Neuronal stem cell (in vitro differentiated cells): ENCODE measurements at regions not wholly inside any gene's neighbourhood (a gene's known extent, or its start where the extent isn't known, plus 50 kb on each side); places are given as distances from the start of the nearest gene placed in this dataset.

Source experiments
- DNase-seq: peaks from one replicate; pipeline ENCODE4 v3.0.0-alpha.2; 2013; ENCODE audit warnings: low spot score
- H2AFZ ChIP-seq: one replicate; pipeline ENCODE4 v1.6.1; 2013; ENCODE audit warnings: mild to moderate bottlenecking, low read length, inconsistent platforms
- H2AK5ac ChIP-seq: 2 replicates; pipeline ENCODE4 v1.6.1; 2013; ENCODE audit warnings: low read depth, mild to moderate bottlenecking, inconsistent platforms, low read length, moderate library complexity, mixed read lengths
- H2BK120ac ChIP-seq: 2 replicates; pipeline ENCODE4 v1.6.1; 2013; ENCODE audit warnings: low read depth, mild to moderate bottlenecking, inconsistent platforms, low read length, moderate library complexity, mixed read lengths
- H2BK12ac ChIP-seq: one replicate; pipeline ENCODE4 v1.6.1; 2013; ENCODE audit warnings: low read length, inconsistent platforms
- H2BK15ac ChIP-seq: 2 replicates; pipeline ENCODE4 v1.6.1; 2013; ENCODE audit warnings: mild to moderate bottlenecking, low read length, inconsistent platforms, mixed read lengths
- H2BK5ac ChIP-seq: one replicate; pipeline ENCODE4 v1.6.1; 2013; ENCODE audit warnings: inconsistent platforms, mild to moderate bottlenecking, low read length, moderate library complexity
- H3K14ac ChIP-seq: one replicate; pipeline ENCODE4 v1.6.1; 2013; ENCODE audit warnings: low read length, inconsistent platforms
- H3K18ac ChIP-seq: 2 replicates; pipeline ENCODE4 v1.6.1; 2013; ENCODE audit warnings: low read length, inconsistent platforms
- H3K23ac ChIP-seq: 2 replicates; pipeline ENCODE4 v1.6.1; 2013; ENCODE audit warnings: low read depth, mild to moderate bottlenecking, mixed read lengths, low read length, inconsistent platforms; ENCODE audit not compliant: poor library complexity
- H3K27ac ChIP-seq: replicated peaks from 3 replicates; pipeline ENCODE4 v1.5.1; 2013; ENCODE audit warnings: low read length, inconsistent platforms
- H3K27me3 ChIP-seq, 3 experiments: 2 replicates each; pipeline ENCODE4 v1.6.1; 2013; ENCODE audit warnings: low read length in 3 of 3, mild to moderate bottlenecking in 2 of 3, inconsistent platforms in 1 of 3, low read depth in 1 of 3, mixed read lengths in 1 of 3, moderate library complexity in 1 of 3; ENCODE audit not compliant: control insufficient read depth in 3 of 3, insufficient read depth in 3 of 3
- H3K36me3 ChIP-seq, 2 donors: replicated peaks in 1 of 2; 2 replicates each; pipeline ENCODE4 v1.6.1; 2013; ENCODE audit warnings: low read length in 2 of 2; ENCODE audit not compliant: control insufficient read depth in 2 of 2, insufficient read depth in 2 of 2
- H3K4ac ChIP-seq: 2 replicates; pipeline ENCODE4 v1.6.1; 2013; ENCODE audit warnings: inconsistent platforms, mild to moderate bottlenecking, low read length, moderate library complexity
- H3K4me1 ChIP-seq, 2 donors: 1 replicate in 1 of 2; 2 replicates in 1 of 2; pipeline ENCODE4 v1.6.1; 2013; ENCODE audit warnings: low read length in 2 of 2, low read depth in 1 of 2; ENCODE audit not compliant: control insufficient read depth in 2 of 2, insufficient read depth in 1 of 2
- H3K4me2 ChIP-seq: one replicate; pipeline ENCODE4 v1.6.1; 2013; ENCODE audit warnings: mild to moderate bottlenecking, low read length, inconsistent platforms; ENCODE audit not compliant: insufficient read depth, poor library complexity, severe bottlenecking
- H3K4me3 ChIP-seq, 2 donors: 2 replicates each; pipeline ENCODE4 v1.5.1; 2013; ENCODE audit warnings: low read length in 2 of 2, mild to moderate bottlenecking in 2 of 2, inconsistent platforms in 1 of 2, moderate library complexity in 1 of 2
- H3K79me1 ChIP-seq: one replicate; pipeline ENCODE4 v1.6.1; 2013; ENCODE audit warnings: low read depth, mild to moderate bottlenecking, inconsistent platforms, low read length, moderate library complexity
- H3K9ac ChIP-seq: one replicate; pipeline ENCODE4 v1.6.1; 2013; ENCODE audit warnings: mild to moderate bottlenecking, low read depth, low read length, inconsistent platforms; ENCODE audit not compliant: poor library complexity
- H3K9me3 ChIP-seq, 2 donors: replicated peaks in 1 of 2; 2 replicates each; pipeline versions ENCODE3 to v1.6.1; 2013; ENCODE audit warnings: low read length in 2 of 2, mild to moderate bottlenecking in 2 of 2, inconsistent platforms in 1 of 2, low read depth in 1 of 2, mixed read lengths in 1 of 2, moderate library complexity in 1 of 2; ENCODE audit not compliant: control insufficient read depth in 2 of 2, insufficient read depth in 1 of 2
- H4K8ac ChIP-seq: one replicate; pipeline ENCODE4 v1.6.1; 2013; ENCODE audit warnings: low read depth, mild to moderate bottlenecking, inconsistent platforms, low read length, moderate library complexity
- H4K91ac ChIP-seq: one replicate; pipeline ENCODE4 v1.6.1; 2013; ENCODE audit warnings: low read length, low read depth, mild to moderate bottlenecking, inconsistent platforms; ENCODE audit not compliant: poor library complexity
- WGBS, 2 donors: extraction: QIAGEN DNeasy Blood & Tissue Kit; methylation state at CpG; one replicate each; pipeline ENCODE4 v1.1.7; 2013; ENCODE audit warnings: missing lambda C conversion rate in 2 of 2, mixed read lengths in 1 of 2; ENCODE audit not compliant: insufficient read length in 2 of 2, insufficient replicate concordance in 1 of 2; ENCODE audit errors: extremely low coverage in 2 of 2; 5-methylcytosine and 5-hydroxymethylcytosine counted together

- WGBS, 2 donors = no CpG with 5 or more reads among the region's 2 CpGs
- H2BK12ac ChIP-seq = no peak overlapping the region
- no peak overlapping the region for H4K91ac ChIP-seq
- no peak overlapping the region for H2BK120ac ChIP-seq
- H3K9ac ChIP-seq = no peak overlapping the region
- no peaks in the 10 kb centered on the region for H3K36me3 ChIP-seq
- no peak overlapping the region for H2AFZ ChIP-seq
- H3K4me1 ChIP-seq = peaks cover 17 to 34% of the 10 kb centered on the region in 2 donors
- no peak overlapping the region for H3K4me3 ChIP-seq
- no peaks in the 10 kb centered on the region for H3K27me3 ChIP-seq
- H3K18ac ChIP-seq = no peak overlapping the region
- H3K79me1 ChIP-seq = no peaks in the 10 kb centered on the region
- H2BK15ac ChIP-seq = no peak overlapping the region
- H3K23ac ChIP-seq = no peak overlapping the region
- no peak for DNase-seq
- no peak overlapping the region for H3K14ac ChIP-seq
- H3K27ac ChIP-seq = no peak overlapping the region
- no peak overlapping the region for H2BK5ac ChIP-seq
- no peak overlapping the region for H2AK5ac ChIP-seq
- no peak overlapping the region for H3K4ac ChIP-seq
- no peaks in the 10 kb centered on the region for H3K9me3 ChIP-seq
- no peak overlapping the region for H3K4me2 ChIP-seq
- no peak overlapping the region for H4K8ac ChIP-seq
Measured at GRCh38 chr2:173661586-173661985, 303.6 kb downstream of the SP3 start.

GRCh38 chr2:173663353-173663752 is 301.8 kb downstream of the SP3 start:
- no peaks in the 10 kb centered on the region for H3K27me3 ChIP-seq
- peaks cover 21 to 44% of the 10 kb centered on the region in 2 donors for H3K4me1 ChIP-seq
- H3K14ac ChIP-seq = no peak overlapping the region
- H3K23ac ChIP-seq = no peak overlapping the region
- H3K36me3 ChIP-seq = no peaks in the 10 kb centered on the region
- no peak overlapping the region for H4K91ac ChIP-seq
- no peak overlapping the region for H2AFZ ChIP-seq
- no peak overlapping the region for H2BK120ac ChIP-seq
- no peak overlapping the region for H3K27ac ChIP-seq
- no peak overlapping the region for H4K8ac ChIP-seq
- peak overlapping the region in 1 of 2 donors; percentile 17 for H3K4me3 ChIP-seq
- H3K9ac ChIP-seq = no peak overlapping the region
- peak overlapping the region; percentile 44 for H2AK5ac ChIP-seq
- H3K4me2 ChIP-seq = no peak overlapping the region
- no peaks in the 10 kb centered on the region for H3K9me3 ChIP-seq
- no peak for DNase-seq
- no peak overlapping the region for H2BK12ac ChIP-seq
- no peak overlapping the region for H2BK15ac ChIP-seq
- H3K4ac ChIP-seq = no peak overlapping the region
- no peak overlapping the region for H2BK5ac ChIP-seq
- WGBS, 2 donors = no CpG with 5 or more reads among the region's 4 CpGs
- H3K18ac ChIP-seq = no peak overlapping the region
- H3K79me1 ChIP-seq = no peaks in the 10 kb centered on the region

- no peak overlapping the region for H3K23ac ChIP-seq
- no peak overlapping the region for H3K4me2 ChIP-seq
- no peak overlapping the region for H2BK120ac ChIP-seq
- no peaks in the 10 kb centered on the region for H3K27me3 ChIP-seq
- WGBS, 2 donors = no CpG with 5 or more reads among the region's 5 CpGs
- H3K4me3 ChIP-seq = no peak overlapping the region
- DNase-seq = no peak
- H2AK5ac ChIP-seq = no peak overlapping the region
- H3K9ac ChIP-seq = no peak overlapping the region
- H4K8ac ChIP-seq = no peak overlapping the region
- H3K4me1 ChIP-seq = peaks cover 21 to 44% of the 10 kb centered on the region in 2 donors
- no peaks in the 10 kb centered on the region for H3K9me3 ChIP-seq
- no peak overlapping the region for H2BK5ac ChIP-seq
- no peak overlapping the region for H3K27ac ChIP-seq
- no peak overlapping the region for H4K91ac ChIP-seq
- no peak overlapping the region for H3K4ac ChIP-seq
- no peak overlapping the region for H2AFZ ChIP-seq
- no peaks in the 10 kb centered on the region for H3K36me3 ChIP-seq
- H2BK12ac ChIP-seq = no peak overlapping the region
- no peaks in the 10 kb centered on the region for H3K79me1 ChIP-seq
- H2BK15ac ChIP-seq = no peak overlapping the region
- H3K18ac ChIP-seq = no peak overlapping the region
- no peak overlapping the region for H3K14ac ChIP-seq
Measured at GRCh38 chr2:173663835-173664512, 301.2 kb downstream of the SP3 start.

GRCh38 chr2:173664513-173664910 is 300.7 kb downstream of the SP3 start:
- Histone ChIP-seq H4K91ac (no peak overlapping the region), H3K14ac (no peak overlapping the region), H3K4me2 (no peak overlapping the region), H2AFZ (no peak overlapping the region), H2AK5ac (no peak overlapping the region), H3K18ac (no peak overlapping the region), H3K4me1 (peaks cover 21 to 40% of the 10 kb centered on the region in 2 donors), H3K4ac (no peak overlapping the region), H2BK120ac (no peak overlapping the region), H3K23ac (no peak overlapping the region), H2BK15ac (no peak overlapping the region), H3K9ac (no peak overlapping the region), H2BK5ac (no peak overlapping the region), H4K8ac (no peak overlapping the region), H3K9me3 (no peaks in the 10 kb centered on the region), H3K27me3 (no peaks in the 10 kb centered on the region), H3K27ac (no peak overlapping the region), H3K36me3 (no peaks in the 10 kb centered on the region), H3K4me3 (no peak overlapping the region), H3K79me1 (no peaks in the 10 kb centered on the region), H2BK12ac (no peak overlapping the region)
- WGBS, 2 donors = no CpG with 5 or more reads among the region's 6 CpGs
- DNase-seq = no peak
